Ovary (tissue), 7 donors: ENCODE measurements at regions not wholly inside any gene's neighbourhood (a gene's known extent, or its start where the extent isn't known, plus 50 kb on each side); places are given as distances from the start of the nearest gene placed in this dataset.

Experiments used
- DNase-seq, 5 donors: peaks; one replicate each; pipeline ENCODE4 v3.0.0-alpha.2; 2019 to 2020
- H3K27ac ChIP-seq, 2 donors: fragments of 200-600 bp; one replicate each; pipeline versions ENCODE4 v1.5.1 to v1.8.0; 2019 to 2022
- H3K27me3 ChIP-seq: fragments of 200-600 bp; one replicate; pipeline ENCODE4 v1.8.0; 2022
- H3K36me3 ChIP-seq: fragments of 200-600 bp; sonication (generic); one replicate; pipeline ENCODE4 v1.5.1; 2019
- H3K4me1 ChIP-seq: one replicate; pipeline ENCODE4 v1.8.1; 2013; ENCODE audit warnings: mild to moderate bottlenecking, moderate library complexity; ENCODE audit not compliant: insufficient read depth
- H3K4me3 ChIP-seq: fragments of 200-600 bp; sonication (generic); one replicate; pipeline ENCODE4 v1.5.1; 2017
- H3K9me3 ChIP-seq, 2 donors: fragments of 200-600 bp in 1 of 2; sonication (generic) in 1 of 2; one replicate each; pipeline versions ENCODE4 v1.5.1 to v1.8.1; 2013 to 2019; ENCODE audit warnings: mild to moderate bottlenecking in 1 of 2, moderate library complexity in 1 of 2
- EP300 ChIP-seq: sonication (generic); formaldehyde crosslinking; IDR thresholded peaks from one replicate; pipeline ENCODE4 v1.6.1; 2017; ENCODE audit warnings: antibody characterized with exemption
- POLR2A ChIP-seq: fragments of 450-650 bp; IDR thresholded peaks from one replicate; pipeline ENCODE4 v1.6.1; 2017; ENCODE audit warnings: antibody characterized with exemption, mild to moderate bottlenecking, moderate library complexity
- WGBS, 3 donors: extraction: QIAGEN DNeasy Blood & Tissue Kit in 1 of 3; methylation state at CpG; one replicate each; pipeline versions ENCODE4 v1.1.5 to v1.1.7; 2013 to 2017; 5-methylcytosine and 5-hydroxymethylcytosine counted together
- intact Hi-C, 4 donors: fragments of 100-400 bp; cut with DNase I; formaldehyde crosslinking; loops; one replicate each; pipeline versions ENCODE4 v1.11.0 to v1.15.1; 2022 to 2023
- TF ChIP-seq, protein P1 (sequence below), 3 donors: fragments of 450-650 bp in 2 of 3; fragments of 200-600 bp in 1 of 3; IDR thresholded peaks; one replicate each; pipeline versions ENCODE4 v1.5.1 to v1.8.0; 2016 to 2022; ENCODE audit warnings: antibody characterized with exemption in 3 of 3, mild to moderate bottlenecking in 1 of 3
- donor health status: DM: no; HTN: no; CAD: no; lungs with moderate emphysema.
- donor health status: DM: no; HTN: no; CAD: no.
- donor health status: Bipolar disorder and iron deficiency.
- donor health status: DM: no; HTN: no; CAD: no.
- donor health status: DM: yes; HTN: yes; CAD: no.

- DNase-seq = no peak
- Histone ChIP-seq H3K4me3 (no peak overlapping the region), H3K27me3 (no peaks in the 10 kb centered on the region), H3K27ac (no peak overlapping the region), H3K4me1 (no peaks in the 10 kb centered on the region), H3K36me3 (no peaks in the 10 kb centered on the region), H3K9me3 (no peaks in the 10 kb centered on the region)
- intact Hi-C loops = no loop called here
- TF ChIP-seq EP300 (no peak), POLR2A (no peak)
- TF ChIP-seq, protein P1, sequence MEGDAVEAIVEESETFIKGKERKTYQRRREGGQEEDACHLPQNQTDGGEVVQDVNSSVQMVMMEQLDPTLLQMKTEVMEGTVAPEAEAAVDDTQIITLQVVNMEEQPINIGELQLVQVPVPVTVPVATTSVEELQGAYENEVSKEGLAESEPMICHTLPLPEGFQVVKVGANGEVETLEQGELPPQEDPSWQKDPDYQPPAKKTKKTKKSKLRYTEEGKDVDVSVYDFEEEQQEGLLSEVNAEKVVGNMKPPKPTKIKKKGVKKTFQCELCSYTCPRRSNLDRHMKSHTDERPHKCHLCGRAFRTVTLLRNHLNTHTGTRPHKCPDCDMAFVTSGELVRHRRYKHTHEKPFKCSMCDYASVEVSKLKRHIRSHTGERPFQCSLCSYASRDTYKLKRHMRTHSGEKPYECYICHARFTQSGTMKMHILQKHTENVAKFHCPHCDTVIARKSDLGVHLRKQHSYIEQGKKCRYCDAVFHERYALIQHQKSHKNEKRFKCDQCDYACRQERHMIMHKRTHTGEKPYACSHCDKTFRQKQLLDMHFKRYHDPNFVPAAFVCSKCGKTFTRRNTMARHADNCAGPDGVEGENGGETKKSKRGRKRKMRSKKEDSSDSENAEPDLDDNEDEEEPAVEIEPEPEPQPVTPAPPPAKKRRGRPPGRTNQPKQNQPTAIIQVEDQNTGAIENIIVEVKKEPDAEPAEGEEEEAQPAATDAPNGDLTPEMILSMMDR (IDR thresholded peaks at IDR 0.05) = no peak
- 15 to 29% (median 19%) methylated on average over 4 of the region's 4 CpGs for WGBS, 3 donors
Observed at GRCh38 chr2:176419591-176420071, 150.4 kb downstream of the MTX2 start.

GRCh38 chr2:176421297-176422050, 152.2 kb downstream of the MTX2 start:
- intact Hi-C loops = no loop called here
- Histone ChIP-seq H3K27ac (no peak overlapping the region), H3K9me3 (no peaks in the 10 kb centered on the region), H3K27me3 (no peaks in the 10 kb centered on the region), H3K36me3 (no peaks in the 10 kb centered on the region), H3K4me3 (no peak overlapping the region), H3K4me1 (no peaks in the 10 kb centered on the region)
- TF ChIP-seq EP300 (no peak), POLR2A (no peak)
- TF ChIP-seq, protein P1 (IDR thresholded peaks at IDR 0.05) = no peak
- 90 to 93% (median 91%) methylated on average over 5 of the region's 5 CpGs for WGBS, 3 donors
- DNase-seq = no peak

GRCh38 chr2:176423819-176424218, 154.6 kb downstream of the MTX2 start:
- H3K4me3 ChIP-seq = no peak overlapping the region
- H3K36me3 ChIP-seq = no peaks in the 10 kb centered on the region
- H3K27ac ChIP-seq = no peak overlapping the region
- intact Hi-C loops = no loop called here
- 48 to 49% (median 48%) methylated on average over 2 of the region's 2 CpGs for WGBS, 3 donors
- DNase-seq = no peak
- no peaks in the 10 kb centered on the region for H3K27me3 ChIP-seq
- TF ChIP-seq EP300 = no peak
- TF ChIP-seq, protein P1 (IDR thresholded peaks at IDR 0.05) = no peak
- no peak for TF ChIP-seq POLR2A
- H3K9me3 ChIP-seq = no peaks in the 10 kb centered on the region
- H3K4me1 ChIP-seq = no peaks in the 10 kb centered on the region

DNA sequence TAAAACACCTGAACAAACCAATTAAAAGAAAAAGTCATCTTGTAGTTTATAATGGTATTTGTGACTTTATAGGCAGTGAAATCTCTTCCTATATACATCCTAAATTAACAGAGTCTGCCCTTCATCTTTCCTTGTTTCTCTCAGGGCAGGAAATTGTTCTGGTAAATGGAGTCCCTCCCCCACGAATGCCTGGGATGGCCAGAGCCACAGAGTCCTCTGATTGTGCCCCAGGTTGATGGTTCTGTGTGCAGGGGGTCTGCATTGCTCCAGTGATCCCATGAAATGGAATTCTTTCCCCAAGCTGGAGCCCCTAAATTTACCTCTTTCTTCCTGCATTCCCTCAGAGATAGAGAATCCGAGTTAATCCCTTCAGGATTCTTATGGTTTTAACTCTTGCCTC, 155.5 kb downstream of the MTX2 start:
- H3K27me3 ChIP-seq = no peaks in the 10 kb centered on the region
- TF ChIP-seq POLR2A = no peak
- TF ChIP-seq, protein P1 (IDR thresholded peaks at IDR 0.05) = no peak
- no peak for TF ChIP-seq EP300
- WGBS, 3 donors = 30 to 41% (median 41%) methylated on average over 2 of the region's 2 CpGs
- no peak for DNase-seq
- H3K9me3 ChIP-seq = no peaks in the 10 kb centered on the region
- no peak overlapping the region for H3K4me3 ChIP-seq
- no peak overlapping the region for H3K27ac ChIP-seq
- intact Hi-C loops = no loop called here
- no peaks in the 10 kb centered on the region for H3K4me1 ChIP-seq
- no peaks in the 10 kb centered on the region for H3K36me3 ChIP-seq
